Body of pancreas (tissue), 4 donors: ENCODE measurements at regions not wholly inside any gene's neighbourhood (a gene's known extent, or its start where the extent isn't known, plus 50 kb on each side); places are given as distances from the start of the nearest gene placed in this dataset.

Experiments used
- POLR2A ChIP-seq, 3 donors: fragments of 450-650 bp; IDR thresholded peaks; one replicate each; pipeline ENCODE4 v1.6.1; 2016; ENCODE audit warnings: antibody characterized with exemption in 3 of 3, mild to moderate bottlenecking in 2 of 3
- TF ChIP-seq, protein P1 (sequence below), 7 experiments: fragments of 450-650 bp in 4 of 7; fragments of 200-600 bp in 3 of 7; sonication (generic) in 3 of 7; IDR thresholded peaks; one replicate each; pipeline ENCODE4 v1.5.1; 2016 to 2019; ENCODE audit warnings: antibody characterized with exemption in 7 of 7

DNA sequence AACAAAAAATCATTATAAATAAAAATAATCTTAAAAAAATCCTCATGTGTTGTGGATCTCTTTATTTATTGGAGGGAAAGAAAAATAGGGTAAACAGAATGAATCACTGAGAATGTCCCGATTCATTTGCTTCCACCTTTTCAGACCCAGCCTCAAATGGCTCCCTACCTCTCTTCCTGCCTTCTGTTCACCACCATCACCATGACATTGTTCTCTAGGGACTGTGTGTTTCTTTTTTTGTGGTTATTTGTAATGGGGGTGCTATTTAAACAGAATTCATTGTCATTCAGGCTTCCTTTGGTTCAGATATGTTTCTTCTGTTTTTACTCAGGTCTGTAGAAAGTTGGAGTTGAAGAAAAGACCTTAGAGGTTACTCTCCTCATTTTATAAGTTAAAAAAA lies 198.2 kb downstream of the KIF4B start:
- TF ChIP-seq, protein P1, sequence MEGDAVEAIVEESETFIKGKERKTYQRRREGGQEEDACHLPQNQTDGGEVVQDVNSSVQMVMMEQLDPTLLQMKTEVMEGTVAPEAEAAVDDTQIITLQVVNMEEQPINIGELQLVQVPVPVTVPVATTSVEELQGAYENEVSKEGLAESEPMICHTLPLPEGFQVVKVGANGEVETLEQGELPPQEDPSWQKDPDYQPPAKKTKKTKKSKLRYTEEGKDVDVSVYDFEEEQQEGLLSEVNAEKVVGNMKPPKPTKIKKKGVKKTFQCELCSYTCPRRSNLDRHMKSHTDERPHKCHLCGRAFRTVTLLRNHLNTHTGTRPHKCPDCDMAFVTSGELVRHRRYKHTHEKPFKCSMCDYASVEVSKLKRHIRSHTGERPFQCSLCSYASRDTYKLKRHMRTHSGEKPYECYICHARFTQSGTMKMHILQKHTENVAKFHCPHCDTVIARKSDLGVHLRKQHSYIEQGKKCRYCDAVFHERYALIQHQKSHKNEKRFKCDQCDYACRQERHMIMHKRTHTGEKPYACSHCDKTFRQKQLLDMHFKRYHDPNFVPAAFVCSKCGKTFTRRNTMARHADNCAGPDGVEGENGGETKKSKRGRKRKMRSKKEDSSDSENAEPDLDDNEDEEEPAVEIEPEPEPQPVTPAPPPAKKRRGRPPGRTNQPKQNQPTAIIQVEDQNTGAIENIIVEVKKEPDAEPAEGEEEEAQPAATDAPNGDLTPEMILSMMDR (IDR thresholded peaks at IDR 0.05), result no peak
- TF ChIP-seq POLR2A (IDR thresholded peaks at IDR 0.05), result no peak
